ENCODE measurements at regions not wholly inside any gene's neighbourhood (a gene's known extent, or its start where the extent isn't known, plus 50 kb on each side); places are given as distances from the start of the nearest gene placed in this dataset.
"Not testable (repeated sequence)": the region's sequence is repeated elsewhere in the genome, so short reads cannot be mapped to it uniquely, and the experiment has no call there.

- intact Hi-C loops (cut with DNase I), result no loop called here
- Histone ChIP-seq H3K4me3 (no peak overlapping the region), H3K4me1 (no peaks in the 10 kb centered on the region), H3K9me3 (peaks cover 0 to 22% (median 5%) of the 10 kb centered on the region in 3 donors), H3K36me3 (no peaks in the 10 kb centered on the region), H3K27ac (no peak overlapping the region), H3K27me3 (no peaks in the 10 kb centered on the region)
- WGBS, 2 donors, result no CpG with 5 or more reads among the region's 1 CpG
- no peak for DNase-seq
- no peak for TF ChIP-seq CTCF (IDR thresholded peaks at IDR 0.05)
- TF ChIP-seq POLR2A (IDR thresholded peaks at IDR 0.05), result no peak
These were observed 839.3 kb upstream of the ARRDC3 start for GRCh38 chr5:92222449-92222848.

GRCh38 chr5:92216852-92217251 is 833.7 kb upstream of the ARRDC3 start:
- DNase-seq; intact Hi-C loops (cut with DNase I); H3K36me3 ChIP-seq; H3K27me3 ChIP-seq; H3K4me3 ChIP-seq; H3K27ac ChIP-seq; H3K4me1 ChIP-seq: not testable (repeated sequence)
- WGBS, 2 donors, result 48 to 77% methylated on average over 2 of the region's 2 CpGs
- H3K9me3 ChIP-seq, result peaks cover 0 to 23% (median 0%) of the 10 kb centered on the region in 3 donors

GRCh38 chr5:92215116-92215515 is 832.0 kb upstream of the ARRDC3 start:
- no peaks in the 10 kb centered on the region for H3K4me1 ChIP-seq
- no peaks in the 10 kb centered on the region for H3K27me3 ChIP-seq
- 83 to 100% methylated on average over 1 of the region's 1 CpG for WGBS, 2 donors
- DNase-seq, result no peak
- no peak overlapping the region for H3K4me3 ChIP-seq
- no peak for TF ChIP-seq CTCF (IDR thresholded peaks at IDR 0.05)
- TF ChIP-seq POLR2A (IDR thresholded peaks at IDR 0.05), result no peak
- intact Hi-C loops (cut with DNase I), result no loop called here
- peaks cover 0 to 23% (median 0%) of the 10 kb centered on the region in 3 donors for H3K9me3 ChIP-seq
- H3K27ac ChIP-seq, result no peak overlapping the region
- no peaks in the 10 kb centered on the region for H3K36me3 ChIP-seq

- Histone ChIP-seq H3K36me3 (no peaks in the 10 kb centered on the region), H3K4me3 (no peak overlapping the region), H3K27me3 (no peaks in the 10 kb centered on the region), H3K27ac (no peak overlapping the region), H3K4me1 (no peaks in the 10 kb centered on the region), H3K9me3 (no peaks in the 10 kb centered on the region)
- no peak for TF ChIP-seq POLR2A (IDR thresholded peaks at IDR 0.05)
- no peak for TF ChIP-seq CTCF (IDR thresholded peaks at IDR 0.05)
- DNase-seq, result no peak
- intact Hi-C loops (cut with DNase I), result no loop called here
- 76 to 85% methylated on average over 3 of the region's 3 CpGs for WGBS, 2 donors
These were observed 825.1 kb upstream of the ARRDC3 start for GRCh38 chr5:92208265-92208664.

GRCh38 chr5:92207151-92207550 is 824.0 kb upstream of the ARRDC3 start:
- intact Hi-C loops (cut with DNase I), result no loop called here
- no peak overlapping the region for H3K27ac ChIP-seq
- no peaks in the 10 kb centered on the region for H3K9me3 ChIP-seq
- DNase-seq, result no peak
- H3K27me3 ChIP-seq, result no peaks in the 10 kb centered on the region
- TF ChIP-seq CTCF (IDR thresholded peaks at IDR 0.05) (no peak), POLR2A (IDR thresholded peaks at IDR 0.05) (no peak)
- no peak overlapping the region for H3K4me3 ChIP-seq
- H3K4me1 ChIP-seq, result no peaks in the 10 kb centered on the region
- 22 to 30% methylated on average over 2 of the region's 2 CpGs for WGBS, 2 donors
- no peaks in the 10 kb centered on the region for H3K36me3 ChIP-seq

GRCh38 chr5:92206681-92207080 is 823.6 kb upstream of the ARRDC3 start:
- Histone ChIP-seq H3K9me3 (no peaks in the 10 kb centered on the region), H3K4me3 (no peak overlapping the region), H3K4me1 (no peaks in the 10 kb centered on the region), H3K27me3 (no peaks in the 10 kb centered on the region), H3K36me3 (no peaks in the 10 kb centered on the region), H3K27ac (no peak overlapping the region)
- TF ChIP-seq POLR2A (IDR thresholded peaks at IDR 0.05) (no peak), CTCF (IDR thresholded peaks at IDR 0.05) (no peak)
- DNase-seq, result no peak
- WGBS, 2 donors, result 62 to 66% methylated on average over 5 of the region's 5 CpGs
- intact Hi-C loops (cut with DNase I), result no loop called here

GRCh38 chr5:92199035-92199434 is 815.9 kb upstream of the ARRDC3 start:
- H3K27ac ChIP-seq; H3K9me3 ChIP-seq; H3K36me3 ChIP-seq; H3K27me3 ChIP-seq; intact Hi-C loops (cut with DNase I); H3K4me1 ChIP-seq; H3K4me3 ChIP-seq; DNase-seq: not testable (repeated sequence)
- WGBS, 2 donors, result 89 to 94% methylated on average over 17 to 19 of the region's 27 CpGs
